Thyroid gland (tissue), 4 donors: ENCODE measurements at regions not wholly inside any gene's neighbourhood (a gene's known extent, or its start where the extent isn't known, plus 50 kb on each side); places are given as distances from the start of the nearest gene placed in this dataset.

Experiments used
- CTCF ChIP-seq, 6 experiments: fragments of 200-600 bp in 3 of 6; fragments of 450-650 bp in 3 of 6; sonication (generic) in 3 of 6; IDR thresholded peaks; one replicate each; pipeline ENCODE4 v1.5.1; 2016 to 2019; ENCODE audit warnings: antibody characterized with exemption in 6 of 6, mild to moderate bottlenecking in 2 of 6, inconsistent platforms in 1 of 6, moderate library complexity in 1 of 6
- POLR2A ChIP-seq, 2 donors: fragments of 450-650 bp; IDR thresholded peaks; one replicate each; pipeline ENCODE4 v1.6.1; 2017; ENCODE audit warnings: antibody characterized with exemption in 2 of 2, mild to moderate bottlenecking in 2 of 2, moderate library complexity in 1 of 2

- TF ChIP-seq CTCF (IDR thresholded peaks at IDR 0.05) (peak in 1 of 6 experiments; percentile 38), POLR2A (IDR thresholded peaks at IDR 0.05) (no peak)
These were observed 112.2 kb upstream of the GPR12 start for GRCh38 chr13:26872525-26873385.
